Effector memory CD8-positive, alpha-beta T cell (primary cell): ENCODE measurements at regions not wholly inside any gene's neighbourhood (a gene's known extent, or its start where the extent isn't known, plus 50 kb on each side); places are given as distances from the start of the nearest gene placed in this dataset.
"Not testable (repeated sequence)": the region's sequence is repeated elsewhere in the genome, so short reads cannot be mapped to it uniquely, and the experiment has no call there.

ENCODE experiments used
- ATAC-seq: fragments of 150-1000 bp; cut with Tn5 transposase; replicated peaks from 2 replicates; pipeline ENCODE4 v1.10.0; 2021; ENCODE audit warnings: mild to moderate bottlenecking, moderate library complexity
- DNase-seq, 3 experiments: peaks; one replicate each; pipeline ENCODE4 v3.0.0; 2021
- H3K27ac Mint-ChIP-seq, 2 donors: one replicate each; pipeline ENCODE4 v1.8.0; 2022; ENCODE audit warnings: mild to moderate bottlenecking in 2 of 2, mixed read lengths in 2 of 2, moderate library complexity in 2 of 2
- H3K27me3 Mint-ChIP-seq, 2 donors: one replicate each; pipeline ENCODE4 v1.8.0; 2022; ENCODE audit warnings: mixed read lengths in 2 of 2
- H3K36me3 Mint-ChIP-seq: one replicate; pipeline ENCODE4 v1.8.0; 2022; ENCODE audit warnings: mild to moderate bottlenecking, moderate library complexity, mixed read lengths; ENCODE audit not compliant: insufficient read depth
- H3K4me1 Mint-ChIP-seq, 2 donors: one replicate each; pipeline ENCODE4 v1.8.0; 2022; ENCODE audit warnings: low read depth in 2 of 2, mixed read lengths in 2 of 2
- H3K4me3 Mint-ChIP-seq, 2 donors: one replicate each; pipeline ENCODE4 v1.8.0; 2022; ENCODE audit warnings: mild to moderate bottlenecking in 2 of 2, mixed read lengths in 2 of 2, moderate library complexity in 2 of 2
- H3K9me3 Mint-ChIP-seq, 2 donors: one replicate each; pipeline ENCODE4 v1.8.0; 2022; ENCODE audit warnings: mixed read lengths in 2 of 2

GRCh38 chr6:144434308-144434990, 149.3 kb downstream of the UTRN start:
- peaks cover 2 to 20% of the 10 kb centered on the region in 2 donors for H3K4me1 Mint-ChIP-seq
- H3K36me3 Mint-ChIP-seq: peaks cover 73% of the 10 kb centered on the region
- DNase-seq: no peak
- no peaks in the 10 kb centered on the region for H3K27me3 Mint-ChIP-seq
- no peaks in the 10 kb centered on the region for H3K9me3 Mint-ChIP-seq
- ATAC-seq: no peak
- no peak overlapping the region for H3K4me3 Mint-ChIP-seq
- H3K27ac Mint-ChIP-seq: peak overlapping the region; percentile 16 to 71

GRCh38 chr6:144435602-144436426, 150.7 kb downstream of the UTRN start:
- Mint-ChIP-seq H3K36me3 (peaks cover 75% of the 10 kb centered on the region), H3K27ac (peak overlapping the region in 1 of 2 donors; percentile 65)

GRCh38 chr6:144437105-144437504, 152.0 kb downstream of the UTRN start:
- Mint-ChIP-seq H3K4me3 (no peak overlapping the region), H3K36me3 (peaks cover 78% of the 10 kb centered on the region), H3K4me1 (peaks cover 2 to 17% of the 10 kb centered on the region in 2 donors), H3K9me3 (no peaks in the 10 kb centered on the region), H3K27ac (peak overlapping the region in 1 of 2 donors; percentile 5), H3K27me3 (no peaks in the 10 kb centered on the region)
- DNase-seq (no peak), ATAC-seq (no peak)

More at GRCh38 chr6:144435602-144436426, 150.7 kb downstream of the UTRN start:
- ATAC-seq (no peak), DNase-seq (no peak)
- Mint-ChIP-seq H3K4me1 (peaks cover 2 to 16% of the 10 kb centered on the region in 2 donors), H3K27me3 (no peaks in the 10 kb centered on the region), H3K9me3 (no peaks in the 10 kb centered on the region), H3K4me3 (no peak overlapping the region)

GRCh38 chr6:144438103-144438502, 153.0 kb downstream of the UTRN start:
- ATAC-seq (no peak), DNase-seq (no peak)
- Mint-ChIP-seq H3K27me3 (no peaks in the 10 kb centered on the region), H3K9me3 (no peaks in the 10 kb centered on the region), H3K36me3 (peaks cover 77% of the 10 kb centered on the region), H3K27ac (peak overlapping the region; percentile 5 to 31), H3K4me3 (no peak overlapping the region), H3K4me1 (peaks cover 2 to 21% of the 10 kb centered on the region in 2 donors)

- H3K27me3 Mint-ChIP-seq: no peaks in the 10 kb centered on the region
- H3K36me3 Mint-ChIP-seq: peaks cover 72% of the 10 kb centered on the region
- no peak for DNase-seq
- H3K27ac Mint-ChIP-seq: peak overlapping the region in 1 of 2 donors; percentile 31
- ATAC-seq: no peak
- no peak overlapping the region for H3K4me3 Mint-ChIP-seq
- H3K4me1 Mint-ChIP-seq: peaks cover 2 to 19% of the 10 kb centered on the region in 2 donors
- H3K9me3 Mint-ChIP-seq: no peaks in the 10 kb centered on the region
Observed at GRCh38 chr6:144439016-144439415, 153.9 kb downstream of the UTRN start.

- Mint-ChIP-seq H3K36me3 (peaks cover 81% of the 10 kb centered on the region), H3K27ac (peak overlapping the region; percentile 6 to 13), H3K4me1 (peaks cover 2 to 10% of the 10 kb centered on the region in 2 donors)
- DNase-seq, ATAC-seq, H3K27me3 Mint-ChIP-seq, H3K9me3 Mint-ChIP-seq, H3K4me3 Mint-ChIP-seq: not testable (repeated sequence)
Observed at GRCh38 chr6:144441801-144442200, 156.7 kb downstream of the UTRN start.

GRCh38 chr6:144443157-144443556, 158.0 kb downstream of the UTRN start:
- no peaks in the 10 kb centered on the region for H3K27me3 Mint-ChIP-seq
- ATAC-seq (no peak), DNase-seq (no peak)
- H3K36me3 Mint-ChIP-seq: peaks cover 76% of the 10 kb centered on the region
- H3K27ac Mint-ChIP-seq: no peak overlapping the region
- H3K9me3 Mint-ChIP-seq: no peaks in the 10 kb centered on the region
- no peak overlapping the region for H3K4me3 Mint-ChIP-seq
- H3K4me1 Mint-ChIP-seq: peaks cover 2 to 10% of the 10 kb centered on the region in 2 donors

- H3K36me3 Mint-ChIP-seq: peaks cover 65% of the 10 kb centered on the region
- peaks cover under 1 to 2% of the 10 kb centered on the region in 2 donors for H3K4me1 Mint-ChIP-seq
- ATAC-seq (no peak), DNase-seq (no peak)
- H3K9me3 Mint-ChIP-seq: no peaks in the 10 kb centered on the region
- H3K27ac Mint-ChIP-seq: peak overlapping the region; percentile 32 to 53
- no peak overlapping the region for H3K4me3 Mint-ChIP-seq
- H3K27me3 Mint-ChIP-seq: no peaks in the 10 kb centered on the region
Observed at GRCh38 chr6:144447472-144447871, 162.3 kb downstream of the UTRN start.

GRCh38 chr6:144449218-144449617, 164.1 kb downstream of the UTRN start:
- peaks cover 79% of the 10 kb centered on the region for H3K36me3 Mint-ChIP-seq
- H3K9me3 Mint-ChIP-seq: no peaks in the 10 kb centered on the region
- DNase-seq (no peak), ATAC-seq (no peak)
- H3K27ac Mint-ChIP-seq: peak overlapping the region in 1 of 2 donors; percentile 19
- H3K4me1 Mint-ChIP-seq: peaks cover 0 to 2% of the 10 kb centered on the region in 2 donors
- H3K4me3 Mint-ChIP-seq: no peak overlapping the region
- no peaks in the 10 kb centered on the region for H3K27me3 Mint-ChIP-seq

- no peak for ATAC-seq
- Mint-ChIP-seq H3K4me3 (no peak overlapping the region), H3K27ac (no peak overlapping the region), H3K36me3 (peaks cover 78% of the 10 kb centered on the region), H3K4me1 (peaks cover 0 to 2% of the 10 kb centered on the region in 2 donors), H3K27me3 (no peaks in the 10 kb centered on the region), H3K9me3 (no peaks in the 10 kb centered on the region)
- DNase-seq: no peak
Observed at GRCh38 chr6:144449911-144450597, 164.9 kb downstream of the UTRN start.

GRCh38 chr6:144460327-144461095, 175.4 kb downstream of the UTRN start:
- H3K4me3 Mint-ChIP-seq: peak overlapping the region; percentile 34 to 56
- DNase-seq: peak in 1 of 3 experiments; percentile 17
- ATAC-seq: peak; percentile 93
- H3K36me3 Mint-ChIP-seq: peaks cover 74% of the 10 kb centered on the region
- H3K27ac Mint-ChIP-seq: peak overlapping the region; percentile 57 to 70
- no peaks in the 10 kb centered on the region for H3K27me3 Mint-ChIP-seq
- no peaks in the 10 kb centered on the region for H3K9me3 Mint-ChIP-seq
- peaks cover 11 to 21% of the 10 kb centered on the region in 2 donors for H3K4me1 Mint-ChIP-seq

- ATAC-seq (no peak), DNase-seq (no peak)
- H3K4me3 Mint-ChIP-seq: no peak overlapping the region
- peaks cover 78% of the 10 kb centered on the region for H3K36me3 Mint-ChIP-seq
- no peaks in the 10 kb centered on the region for H3K27me3 Mint-ChIP-seq
- peaks cover 15 to 18% of the 10 kb centered on the region in 2 donors for H3K4me1 Mint-ChIP-seq
- no peaks in the 10 kb centered on the region for H3K9me3 Mint-ChIP-seq
- H3K27ac Mint-ChIP-seq: no peak overlapping the region
Observed at GRCh38 chr6:144462058-144462457, 176.9 kb downstream of the UTRN start.

GRCh38 chr6:144466716-144467115, 181.6 kb downstream of the UTRN start:
- Mint-ChIP-seq H3K4me1 (peaks cover 16 to 30% of the 10 kb centered on the region in 2 donors), H3K27me3 (no peaks in the 10 kb centered on the region), H3K4me3 (no peak overlapping the region), H3K36me3 (peaks cover 53% of the 10 kb centered on the region), H3K9me3 (no peaks in the 10 kb centered on the region), H3K27ac (peak overlapping the region; percentile 16 to 84)
- no peak for ATAC-seq
- DNase-seq: no peak
